DMS53 (cell line): ENCODE measurements at regions not wholly inside any gene's neighbourhood (a gene's known extent, or its start where the extent isn't known, plus 50 kb on each side); places are given as distances from the start of the nearest gene placed in this dataset.

Experiments used
- DNase-seq: peaks from one replicate; lab custom pipeline; 2025; lab: John Stamatoyannopoulos, UW

GRCh38 chr2:41488888-41489287 lies 558.9 kb upstream of the PKDCC start:
- no peak for DNase-seq

GRCh38 chr2:41489638-41490037 lies 558.2 kb upstream of the PKDCC start:
- DNase-seq = no peak

GRCh38 chr2:41495050-41495449 lies 552.8 kb upstream of the PKDCC start:
- peak; percentile 44 for DNase-seq

GRCh38 chr2:41496908-41497307 lies 550.9 kb upstream of the PKDCC start:
- peak; percentile 45 for DNase-seq

GRCh38 chr2:41498781-41499180 lies 549.0 kb upstream of the PKDCC start:
- DNase-seq = no peak

- peak; percentile 4 for DNase-seq
Measured at GRCh38 chr2:41500895-41501294, 546.9 kb upstream of the PKDCC start.

- DNase-seq = no peak
Measured at GRCh38 chr2:41502752-41503151, 545.1 kb upstream of the PKDCC start.

GRCh38 chr2:41504532-41504931 lies 543.3 kb upstream of the PKDCC start:
- no peak for DNase-seq

- no peak for DNase-seq
Measured at GRCh38 chr2:41510108-41510507, 537.7 kb upstream of the PKDCC start.

- no peak for DNase-seq
Measured at GRCh38 chr2:41521211-41521610, 526.6 kb upstream of the PKDCC start.

- DNase-seq = no peak
Measured at GRCh38 chr2:41527525-41528323, 520.1 kb upstream of the PKDCC start.

- DNase-seq = no peak
Measured at GRCh38 chr2:41535575-41535974, 512.2 kb upstream of the PKDCC start.

GRCh38 chr2:41540272-41540998 lies 507.4 kb upstream of the PKDCC start:
- DNase-seq = no peak

- DNase-seq = no peak
Measured at GRCh38 chr2:41543726-41544125, 504.1 kb upstream of the PKDCC start.

- DNase-seq = no peak
Measured at GRCh38 chr2:41544709-41545108, 503.1 kb upstream of the PKDCC start.

GRCh38 chr2:41546031-41546430 lies 501.8 kb upstream of the PKDCC start:
- no peak for DNase-seq

- no peak for DNase-seq
Measured at GRCh38 chr2:41568648-41569047, 479.2 kb upstream of the PKDCC start.

GRCh38 chr2:41572154-41572553 lies 475.7 kb upstream of the PKDCC start:
- DNase-seq = no peak

- DNase-seq = no peak
Measured at GRCh38 chr2:41576423-41576822, 471.4 kb upstream of the PKDCC start.

- peak; percentile 6 for DNase-seq
Measured at GRCh38 chr2:41579806-41580205, 468.0 kb upstream of the PKDCC start.

GRCh38 chr2:41580806-41581205 lies 467.0 kb upstream of the PKDCC start:
- no peak for DNase-seq

GRCh38 chr2:41595240-41595639 lies 452.6 kb upstream of the PKDCC start:
- no peak for DNase-seq

- DNase-seq = no peak
Measured at GRCh38 chr2:41597680-41598079, 450.1 kb upstream of the PKDCC start.
